ENCODE measurements at regions not wholly inside any gene's neighbourhood (a gene's known extent, or its start where the extent isn't known, plus 50 kb on each side); places are given as distances from the start of the nearest gene placed in this dataset.

DNA sequence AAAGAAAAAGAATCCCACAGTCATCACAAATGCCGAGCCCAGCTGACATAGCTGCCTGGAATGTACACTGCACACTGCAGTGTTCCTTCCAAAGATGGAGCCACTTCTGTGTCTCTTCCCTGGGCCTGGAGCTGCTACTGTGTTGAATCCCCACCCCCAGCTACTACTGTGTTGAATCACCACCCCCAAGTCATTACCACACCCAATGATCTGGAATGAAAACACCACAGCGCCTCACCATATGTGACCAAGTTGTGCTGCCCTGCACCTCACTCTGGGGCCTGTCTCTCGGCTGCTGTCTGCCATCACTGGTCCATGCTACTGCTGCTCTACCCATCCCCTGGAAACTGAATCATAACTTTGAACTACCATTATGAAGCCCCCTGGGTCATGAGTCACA, 861.2 kb downstream of the UQCRFS1 start:
- TF ChIP-seq POLR2A (IDR thresholded peaks at IDR 0.05) = no peak
- TF ChIP-seq, protein P1, sequence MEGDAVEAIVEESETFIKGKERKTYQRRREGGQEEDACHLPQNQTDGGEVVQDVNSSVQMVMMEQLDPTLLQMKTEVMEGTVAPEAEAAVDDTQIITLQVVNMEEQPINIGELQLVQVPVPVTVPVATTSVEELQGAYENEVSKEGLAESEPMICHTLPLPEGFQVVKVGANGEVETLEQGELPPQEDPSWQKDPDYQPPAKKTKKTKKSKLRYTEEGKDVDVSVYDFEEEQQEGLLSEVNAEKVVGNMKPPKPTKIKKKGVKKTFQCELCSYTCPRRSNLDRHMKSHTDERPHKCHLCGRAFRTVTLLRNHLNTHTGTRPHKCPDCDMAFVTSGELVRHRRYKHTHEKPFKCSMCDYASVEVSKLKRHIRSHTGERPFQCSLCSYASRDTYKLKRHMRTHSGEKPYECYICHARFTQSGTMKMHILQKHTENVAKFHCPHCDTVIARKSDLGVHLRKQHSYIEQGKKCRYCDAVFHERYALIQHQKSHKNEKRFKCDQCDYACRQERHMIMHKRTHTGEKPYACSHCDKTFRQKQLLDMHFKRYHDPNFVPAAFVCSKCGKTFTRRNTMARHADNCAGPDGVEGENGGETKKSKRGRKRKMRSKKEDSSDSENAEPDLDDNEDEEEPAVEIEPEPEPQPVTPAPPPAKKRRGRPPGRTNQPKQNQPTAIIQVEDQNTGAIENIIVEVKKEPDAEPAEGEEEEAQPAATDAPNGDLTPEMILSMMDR (IDR thresholded peaks at IDR 0.05) = no peak

Data from heart left ventricle (tissue), 13 donors.